Left ventricle myocardium inferior (tissue), 1 donor: ENCODE measurements at regions not wholly inside any gene's neighbourhood (a gene's known extent, or its start where the extent isn't known, plus 50 kb on each side); places are given as distances from the start of the nearest gene placed in this dataset.
"Not testable (repeated sequence)": the region's sequence is repeated elsewhere in the genome, so short reads cannot be mapped to it uniquely, and the experiment has no call there.

Source experiments
- DNase-seq: peaks from one replicate; pipeline ENCODE4 v3.0.0-alpha.2; 2020
- H3K27ac ChIP-seq: fragments of 200-600 bp; replicated peaks from 2 replicates; pipeline ENCODE4 v1.8.0; 2021
- H3K27me3 ChIP-seq: fragments of 200-600 bp; 2 replicates; pipeline ENCODE4 v1.8.0; 2021; ENCODE audit warnings: low read depth
- H3K36me3 ChIP-seq: fragments of 200-600 bp; 2 replicates; pipeline ENCODE4 v1.8.0; 2021
- H3K4me1 ChIP-seq: fragments of 200-600 bp; 2 replicates; pipeline ENCODE4 v1.8.0; 2021
- H3K4me3 ChIP-seq: fragments of 200-600 bp; 2 replicates; pipeline ENCODE4 v1.8.0; 2021; ENCODE audit warnings: mild to moderate bottlenecking, moderate library complexity
- H3K9me3 ChIP-seq: fragments of 200-600 bp; replicated peaks from 2 replicates; pipeline ENCODE4 v1.8.0; 2021
- intact Hi-C: fragments of 100-400 bp; cut with micrococcal nuclease; formaldehyde crosslinking; loops from one replicate; pipeline ENCODE4 v1.11.0; 2022
- TF ChIP-seq, protein P1 (sequence below): fragments of 200-600 bp; IDR thresholded peaks from 2 replicates; pipeline ENCODE4 v1.8.0; 2021; ENCODE audit warnings: antibody characterized with exemption, mild to moderate bottlenecking, borderline replicate concordance
- donor health status: DM: no; HTN: yes; CAD: no; lungs with severe emphysema.

GRCh38 chr22:35175392-35175791 is 81.9 kb upstream of the HMGXB4 start:
- H3K4me3 ChIP-seq: no peak overlapping the region
- no peaks in the 10 kb centered on the region for H3K36me3 ChIP-seq
- TF ChIP-seq, protein P1, sequence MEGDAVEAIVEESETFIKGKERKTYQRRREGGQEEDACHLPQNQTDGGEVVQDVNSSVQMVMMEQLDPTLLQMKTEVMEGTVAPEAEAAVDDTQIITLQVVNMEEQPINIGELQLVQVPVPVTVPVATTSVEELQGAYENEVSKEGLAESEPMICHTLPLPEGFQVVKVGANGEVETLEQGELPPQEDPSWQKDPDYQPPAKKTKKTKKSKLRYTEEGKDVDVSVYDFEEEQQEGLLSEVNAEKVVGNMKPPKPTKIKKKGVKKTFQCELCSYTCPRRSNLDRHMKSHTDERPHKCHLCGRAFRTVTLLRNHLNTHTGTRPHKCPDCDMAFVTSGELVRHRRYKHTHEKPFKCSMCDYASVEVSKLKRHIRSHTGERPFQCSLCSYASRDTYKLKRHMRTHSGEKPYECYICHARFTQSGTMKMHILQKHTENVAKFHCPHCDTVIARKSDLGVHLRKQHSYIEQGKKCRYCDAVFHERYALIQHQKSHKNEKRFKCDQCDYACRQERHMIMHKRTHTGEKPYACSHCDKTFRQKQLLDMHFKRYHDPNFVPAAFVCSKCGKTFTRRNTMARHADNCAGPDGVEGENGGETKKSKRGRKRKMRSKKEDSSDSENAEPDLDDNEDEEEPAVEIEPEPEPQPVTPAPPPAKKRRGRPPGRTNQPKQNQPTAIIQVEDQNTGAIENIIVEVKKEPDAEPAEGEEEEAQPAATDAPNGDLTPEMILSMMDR: no peak
- no peak overlapping the region for H3K27ac ChIP-seq
- DNase-seq: no peak
- H3K27me3 ChIP-seq: peaks cover 78% of the 10 kb centered on the region
- intact Hi-C loops: no loop called here
- H3K9me3 ChIP-seq: peaks cover 3% of the 10 kb centered on the region
- H3K4me1 ChIP-seq: no peaks in the 10 kb centered on the region

GRCh38 chr22:35177811-35178210 is 79.5 kb upstream of the HMGXB4 start:
- Histone ChIP-seq H3K9me3 (peaks cover 9% of the 10 kb centered on the region), H3K4me1 (no peaks in the 10 kb centered on the region), H3K27ac (no peak overlapping the region), H3K36me3 (no peaks in the 10 kb centered on the region), H3K27me3 (peaks cover 64% of the 10 kb centered on the region), H3K4me3 (no peak overlapping the region)
- intact Hi-C loops: no loop called here
- no peak for DNase-seq
- TF ChIP-seq, protein P1: no peak

- no peak overlapping the region for H3K4me3 ChIP-seq
- TF ChIP-seq, protein P1: no peak
- no peak overlapping the region for H3K27ac ChIP-seq
- intact Hi-C loops: no loop called here
- H3K27me3 ChIP-seq: peaks cover 58% of the 10 kb centered on the region
- H3K9me3 ChIP-seq: peaks cover 9% of the 10 kb centered on the region
- H3K36me3 ChIP-seq: no peaks in the 10 kb centered on the region
- no peak for DNase-seq
- no peaks in the 10 kb centered on the region for H3K4me1 ChIP-seq
Observed at GRCh38 chr22:35178446-35178845, 78.8 kb upstream of the HMGXB4 start.

GRCh38 chr22:35183917-35184316 is 73.4 kb upstream of the HMGXB4 start:
- H3K27ac ChIP-seq: no peak overlapping the region
- intact Hi-C loops: no loop called here
- no peaks in the 10 kb centered on the region for H3K4me1 ChIP-seq
- no peak overlapping the region for H3K4me3 ChIP-seq
- peaks cover 36% of the 10 kb centered on the region for H3K9me3 ChIP-seq
- peaks cover 18% of the 10 kb centered on the region for H3K27me3 ChIP-seq
- DNase-seq: no peak
- TF ChIP-seq, protein P1: no peak
- no peaks in the 10 kb centered on the region for H3K36me3 ChIP-seq

DNA sequence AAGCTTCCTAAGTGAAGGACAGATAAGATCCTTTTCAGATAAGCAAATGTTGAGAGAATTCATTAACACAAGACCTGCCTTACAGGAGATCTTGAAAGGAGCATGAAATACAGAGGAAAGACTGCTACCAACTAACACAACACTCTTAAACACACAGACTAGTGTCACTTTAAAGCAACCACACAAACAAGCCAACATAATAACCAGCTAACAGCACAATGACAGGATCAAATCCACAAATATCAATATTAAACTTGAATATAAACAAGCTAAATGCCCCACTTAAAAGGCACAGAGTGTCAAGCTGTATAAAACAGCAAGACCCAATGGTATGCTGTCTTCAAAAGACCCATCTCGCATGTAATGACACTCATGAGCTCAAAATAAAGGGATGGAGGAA is 70.8 kb upstream of the HMGXB4 start:
- Histone ChIP-seq H3K4me1 (no peaks in the 10 kb centered on the region), H3K27ac (no peak overlapping the region), H3K4me3 (no peak overlapping the region), H3K9me3 (peaks cover 56% of the 10 kb centered on the region), H3K36me3 (no peaks in the 10 kb centered on the region), H3K27me3 (peaks cover 14% of the 10 kb centered on the region)
- DNase-seq: no peak
- TF ChIP-seq, protein P1: no peak
- intact Hi-C loops: no loop called here

- H3K4me3 ChIP-seq, H3K4me1 ChIP-seq, H3K36me3 ChIP-seq, DNase-seq, intact Hi-C loops, H3K27ac ChIP-seq: not testable (repeated sequence)
- peaks cover 52% of the 10 kb centered on the region for H3K9me3 ChIP-seq
- H3K27me3 ChIP-seq: peaks cover 10% of the 10 kb centered on the region
Observed at GRCh38 chr22:35188930-35189329, 68.4 kb upstream of the HMGXB4 start.
